NCI-H1694 (cell line): ENCODE measurements at regions not wholly inside any gene's neighbourhood (a gene's known extent, or its start where the extent isn't known, plus 50 kb on each side); places are given as distances from the start of the nearest gene placed in this dataset.

Source experiments
- DNase-seq: peaks from one replicate; lab custom pipeline; 2025; lab: John Stamatoyannopoulos, UW

DNA sequence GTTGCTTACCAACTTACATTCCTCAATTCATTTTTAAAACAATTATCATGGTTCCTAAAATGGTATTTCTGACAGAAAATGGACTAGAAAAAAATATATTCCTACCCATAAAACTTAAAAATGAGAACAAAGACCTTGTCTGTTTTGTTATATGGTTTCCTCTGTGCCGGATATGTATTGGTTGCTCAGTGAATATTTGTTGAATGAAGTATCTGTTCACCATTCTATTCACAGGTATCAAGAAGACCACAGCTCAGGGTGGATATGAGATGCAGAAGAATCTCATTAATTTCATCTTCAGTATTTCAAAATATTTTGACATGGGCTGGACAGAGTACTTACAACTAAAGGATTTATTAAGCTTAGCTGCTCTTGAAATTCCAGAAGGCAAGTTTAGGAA is 58.1 kb downstream of the TUSC7 start:
- no peak for DNase-seq

DNA sequence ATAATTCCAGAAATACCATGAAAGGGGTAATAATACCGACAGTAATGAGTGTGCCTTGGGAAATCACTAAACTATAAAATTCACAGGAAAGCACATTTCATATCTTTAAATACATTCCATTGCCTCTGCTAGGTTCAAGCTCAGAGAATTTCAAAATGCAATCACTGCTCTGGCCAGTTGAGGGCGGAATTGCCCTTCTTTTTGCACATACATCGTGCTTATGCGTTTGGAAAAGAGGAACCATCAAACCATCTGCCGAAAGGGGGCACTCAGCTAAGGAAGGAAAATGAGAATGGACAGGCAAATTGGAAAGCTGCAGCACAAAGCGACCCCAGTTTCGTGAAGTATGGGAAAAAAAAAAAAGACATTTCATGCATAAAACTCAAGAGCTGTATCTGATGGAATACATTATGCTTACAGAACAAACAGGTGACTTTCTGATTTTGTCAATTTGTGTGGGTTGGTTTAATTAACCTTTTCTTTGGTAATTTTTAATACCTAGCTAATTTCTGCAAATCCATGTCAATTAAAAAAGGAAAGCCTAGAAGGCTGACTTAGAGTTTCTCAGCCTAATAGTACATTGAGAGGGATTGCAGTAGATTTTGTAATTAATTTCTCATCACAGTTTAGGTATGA is 61.4 kb downstream of the TUSC7 start:
- peak; percentile 84 for DNase-seq

DNA sequence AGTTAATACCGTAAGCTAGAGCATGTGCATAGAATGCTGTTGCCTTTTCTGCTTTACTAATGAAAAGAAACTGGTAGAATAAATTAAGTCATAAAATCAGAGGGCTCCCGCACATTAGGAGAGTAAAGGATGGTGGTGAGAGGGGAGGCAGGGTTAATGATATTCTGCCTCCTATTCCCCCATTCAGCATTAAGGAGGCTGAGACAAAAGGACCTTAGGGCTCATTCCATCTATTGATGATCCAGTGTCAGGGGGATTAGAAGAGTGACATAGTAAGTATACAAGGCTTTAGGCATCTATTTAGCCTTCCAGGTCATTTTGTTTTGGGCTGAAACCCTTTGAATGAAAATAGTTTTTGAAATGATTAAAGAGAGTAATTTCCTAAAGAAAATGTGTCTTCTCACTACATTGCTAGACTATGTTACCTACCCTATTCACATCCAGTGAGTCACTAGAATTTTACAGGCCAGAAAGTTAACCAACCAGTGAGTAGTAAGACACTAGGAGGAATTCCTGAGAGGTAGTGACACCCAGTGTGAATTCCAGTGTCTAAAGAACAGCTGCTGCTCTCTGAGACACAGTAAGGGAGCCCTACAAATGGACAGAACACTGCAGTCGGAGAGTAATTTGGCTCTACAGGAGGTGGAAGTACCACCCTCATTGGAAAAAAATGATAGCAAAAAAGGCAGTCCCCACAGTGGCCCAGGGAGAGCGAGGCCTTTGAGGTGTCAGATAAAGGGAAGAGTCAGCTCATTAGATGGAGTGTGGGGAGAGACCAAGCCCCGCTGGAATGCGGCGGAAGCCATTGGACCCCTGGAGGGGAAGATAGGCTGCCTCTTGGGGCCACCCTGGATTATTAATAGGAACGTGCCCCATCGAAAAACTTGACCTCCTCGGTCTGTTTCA is 67.6 kb downstream of the TUSC7 start:
- DNase-seq = no peak

DNA sequence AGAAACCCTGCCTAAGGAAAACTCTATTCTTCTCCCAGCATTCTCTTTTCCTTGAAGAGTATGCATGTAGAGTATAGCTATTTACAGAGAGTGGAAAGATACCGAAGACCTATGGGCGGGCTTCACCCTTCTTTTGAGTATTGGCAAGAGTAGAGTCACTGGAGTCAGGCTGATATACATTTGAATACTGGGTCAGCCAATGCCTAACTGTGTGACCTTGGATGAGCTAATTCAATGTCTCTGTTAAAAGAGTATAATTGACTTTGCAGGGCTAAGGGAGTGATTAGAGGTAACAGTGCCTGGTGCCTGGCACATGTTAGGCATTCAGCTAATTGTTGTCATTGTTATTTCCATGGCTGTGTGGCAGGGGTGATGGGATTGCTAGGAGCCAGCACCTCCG is 75.6 kb downstream of the TUSC7 start:
- no peak for DNase-seq

DNA sequence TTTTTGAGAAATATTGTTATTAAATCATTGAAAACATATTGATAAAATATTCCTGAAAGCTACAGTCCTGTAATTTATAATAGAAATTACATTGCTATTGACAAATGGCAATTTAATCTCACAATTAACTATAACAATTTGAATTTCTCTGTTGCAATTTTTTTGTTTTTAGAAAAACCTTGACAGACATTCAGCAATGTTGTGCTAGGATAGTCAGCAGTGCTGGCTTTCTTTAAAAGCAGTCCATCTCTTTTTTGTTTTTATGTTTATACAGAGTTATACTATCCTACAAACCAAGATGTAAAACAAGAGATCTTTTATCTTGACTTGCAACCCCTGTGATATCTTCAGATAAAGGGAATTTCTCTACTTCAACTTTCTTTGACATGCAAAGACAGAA is 93.1 kb downstream of the TUSC7 start:
- DNase-seq = no peak

DNA sequence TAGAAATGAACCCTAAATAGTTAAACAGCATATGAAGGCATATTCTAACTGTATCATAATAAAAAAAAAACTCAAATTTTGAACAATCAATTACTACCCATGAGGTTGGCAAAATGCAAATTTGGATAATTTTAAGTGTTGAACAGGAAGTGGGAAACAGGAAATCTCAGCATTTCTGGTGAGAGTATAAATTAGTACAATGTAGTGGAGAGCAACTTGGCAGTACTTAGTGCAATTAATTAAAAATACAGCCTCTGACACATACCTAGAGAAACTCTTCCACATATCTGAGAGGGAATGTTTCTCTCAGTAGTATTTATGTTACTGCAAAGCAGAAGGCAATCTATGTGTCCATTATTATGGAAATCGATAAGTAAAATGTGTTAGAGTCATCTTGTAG is 96.8 kb downstream of the TUSC7 start:
- no peak for DNase-seq

DNA sequence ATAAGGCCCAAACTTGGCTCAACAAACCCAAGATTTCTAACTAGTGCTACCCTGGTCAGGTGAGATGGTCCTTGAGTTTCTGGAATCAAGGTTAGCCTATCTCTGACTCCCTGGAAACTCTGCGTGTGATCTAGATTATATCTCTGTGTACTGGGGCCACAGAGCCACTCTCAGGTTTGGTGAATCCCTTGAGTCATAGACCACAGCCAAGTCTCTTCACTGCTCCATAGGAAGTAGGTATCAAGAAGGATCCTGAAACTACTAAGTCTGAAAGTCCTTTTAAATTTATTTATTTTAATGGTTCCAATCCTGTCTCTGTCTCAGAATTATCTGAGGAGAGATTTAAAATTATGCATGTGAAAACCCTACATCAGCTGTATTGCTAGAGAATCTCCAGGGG is 99.1 kb downstream of the TUSC7 start:
- no peak for DNase-seq

DNA sequence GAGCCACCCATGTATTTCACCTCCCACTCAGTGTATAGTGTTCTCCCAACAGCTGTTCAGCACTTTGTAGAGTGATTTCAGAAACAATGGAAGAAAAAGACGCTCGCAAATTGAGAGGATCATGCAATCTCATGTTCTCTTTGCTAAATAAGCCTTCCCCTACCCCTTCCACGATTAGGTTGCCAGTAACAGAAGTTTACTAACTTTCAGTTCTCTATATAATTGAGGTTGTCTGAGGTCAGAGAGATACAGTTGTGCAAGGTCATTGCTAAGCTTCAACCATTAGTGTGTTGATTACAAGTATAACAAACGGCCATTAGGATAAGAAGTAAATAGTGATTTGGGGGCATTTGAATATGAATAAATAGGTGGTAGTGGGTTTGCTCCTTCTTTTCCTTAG is 99.6 kb downstream of the TUSC7 start:
- DNase-seq = no peak

DNA sequence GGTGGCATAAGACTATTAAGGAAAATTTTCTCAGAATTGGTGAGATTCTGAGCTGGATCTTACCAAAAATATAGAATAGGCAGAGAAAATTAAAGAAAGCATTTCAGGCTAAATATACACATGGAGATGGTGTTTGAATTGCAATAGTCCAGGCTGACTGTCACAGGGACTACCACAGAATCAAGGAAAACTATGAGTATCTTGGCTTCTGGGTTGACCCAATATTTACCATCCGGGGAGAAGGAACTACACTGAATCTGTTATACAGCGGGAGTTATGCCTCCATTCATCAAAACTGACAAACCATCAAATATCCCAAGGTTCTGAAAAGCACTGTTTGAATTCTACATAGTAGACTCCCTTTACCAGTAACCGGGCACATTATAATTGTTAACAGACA is 102.2 kb downstream of the TUSC7 start:
- no peak for DNase-seq

DNA sequence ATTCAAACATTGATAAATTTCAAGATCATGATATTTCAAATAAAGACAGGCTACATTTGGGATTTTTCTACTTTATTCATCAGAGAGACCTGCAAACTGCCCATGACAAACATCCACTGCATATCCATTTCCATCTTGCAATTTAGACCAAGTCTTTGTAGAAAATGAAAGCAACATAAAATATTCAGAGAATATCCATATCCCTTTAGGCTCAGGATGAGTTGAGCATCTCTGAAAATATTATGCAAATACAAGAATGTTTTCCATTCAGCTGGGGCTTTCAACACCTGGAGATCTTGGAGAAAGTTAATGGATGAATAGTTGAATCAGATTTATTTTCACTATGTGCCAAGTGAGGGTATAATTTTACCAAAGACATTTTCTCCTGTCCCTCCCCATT is 103.4 kb downstream of the TUSC7 start:
- no peak for DNase-seq

DNA sequence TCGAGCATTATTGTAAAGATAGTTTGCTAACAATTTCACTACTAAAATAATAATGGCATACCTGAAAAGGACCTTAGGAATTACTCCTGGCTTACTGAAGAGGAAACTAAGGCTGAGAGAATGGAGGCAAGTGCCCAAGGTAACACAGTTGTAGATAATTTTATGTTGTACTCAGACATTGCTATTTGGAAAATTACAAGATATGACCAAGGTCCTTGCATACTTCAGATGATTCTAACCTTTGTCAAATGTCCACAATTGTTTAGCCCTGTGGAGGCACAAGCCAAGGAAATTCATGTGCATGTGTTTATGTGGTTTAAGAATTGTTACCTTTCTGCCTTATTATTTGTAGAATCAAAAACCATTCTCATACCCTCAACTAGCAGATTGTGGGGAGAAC is 105.7 kb downstream of the TUSC7 start:
- no peak for DNase-seq

DNA sequence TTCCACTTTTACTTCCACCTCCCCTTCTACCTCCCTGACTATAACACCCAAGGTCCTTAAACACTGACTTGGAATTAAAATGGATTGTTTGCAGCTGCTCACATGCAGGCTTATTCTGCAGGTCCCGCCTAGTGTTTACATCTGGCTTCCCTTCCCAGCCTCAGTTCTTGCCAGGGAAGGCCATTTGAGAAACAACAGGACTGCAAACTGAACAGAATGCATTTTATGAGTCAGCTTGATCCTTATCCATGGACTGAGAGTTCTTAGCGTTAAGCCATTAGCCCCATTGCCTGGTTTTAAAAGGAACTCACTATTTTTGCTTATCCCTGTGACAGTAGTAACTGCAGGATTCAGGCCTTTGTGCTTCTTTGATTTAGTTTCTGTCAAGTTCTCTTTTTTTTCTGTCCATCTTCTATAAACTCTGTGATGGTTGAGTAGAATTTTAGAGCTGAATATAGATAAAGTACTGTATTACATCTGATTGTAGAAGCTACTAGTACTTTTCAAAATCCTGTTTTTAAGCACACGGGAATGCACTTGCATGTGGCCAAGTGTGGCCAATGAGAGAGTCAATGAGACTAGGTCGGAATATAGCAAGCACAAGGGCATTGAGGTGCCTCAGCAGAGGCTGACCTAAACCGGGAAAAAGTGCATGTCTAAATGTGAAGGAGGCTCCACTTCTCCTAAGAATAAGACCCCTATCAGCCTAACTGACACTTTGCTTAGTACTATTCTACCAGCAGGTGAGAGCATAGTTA is 106.4 kb downstream of the TUSC7 start:
- DNase-seq = no peak

DNA sequence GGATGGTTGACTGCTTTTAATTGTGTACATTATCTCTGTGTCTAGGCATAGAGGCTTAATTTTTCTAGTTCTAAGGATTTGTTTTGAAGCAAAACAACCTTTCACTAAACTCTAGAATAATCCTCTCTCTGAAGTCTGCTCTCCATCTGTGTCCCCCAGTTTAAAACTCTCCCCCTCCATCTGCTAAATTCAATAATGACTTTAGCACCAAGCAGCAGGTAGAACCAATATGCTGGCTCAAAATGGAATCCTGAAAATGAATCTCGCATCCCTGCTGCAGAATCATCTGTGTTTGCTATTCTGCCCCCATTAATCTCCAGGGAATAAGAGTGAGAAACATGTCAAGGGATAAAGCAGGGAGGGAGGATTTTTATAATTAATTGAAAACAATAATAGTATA is 111.8 kb downstream of the TUSC7 start:
- DNase-seq = no peak

DNA sequence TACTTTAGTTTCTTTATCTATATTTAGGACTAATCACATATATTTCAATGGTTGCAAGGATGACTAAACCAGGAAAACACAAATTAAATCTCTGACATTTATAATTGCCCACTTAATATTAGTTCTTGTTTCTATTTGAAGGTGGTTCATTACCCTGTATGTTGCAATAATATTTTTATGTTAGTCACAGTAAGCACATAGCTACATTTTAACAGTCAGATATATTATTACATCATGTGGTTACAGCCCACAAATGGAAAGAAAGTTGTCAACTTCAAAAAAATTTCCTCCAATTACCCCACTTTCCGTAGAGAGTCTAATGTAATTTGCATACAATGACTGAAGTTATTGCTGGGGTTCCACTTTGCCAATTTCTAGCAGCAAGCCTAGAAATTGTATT is 114.6 kb downstream of the TUSC7 start:
- no peak for DNase-seq

DNA sequence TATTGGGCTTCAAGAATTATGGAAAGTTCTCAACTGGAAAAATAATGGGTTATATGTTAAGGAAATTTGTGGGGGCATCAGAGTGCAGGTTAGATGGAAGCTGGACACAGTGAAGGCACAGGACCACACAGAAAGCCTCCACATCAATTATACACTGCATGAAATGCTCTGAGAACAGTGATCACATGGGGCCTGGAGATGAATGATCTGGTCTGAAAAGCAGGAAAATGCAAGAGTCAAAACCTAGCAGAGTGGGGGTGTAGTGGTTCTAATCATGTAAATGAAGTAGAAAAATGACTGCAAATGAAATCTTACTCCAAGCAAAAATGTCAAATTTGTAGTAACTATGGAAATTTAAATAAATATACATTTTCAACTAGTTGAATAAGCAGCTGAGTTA is 123.6 kb downstream of the TUSC7 start:
- DNase-seq = no peak

DNA sequence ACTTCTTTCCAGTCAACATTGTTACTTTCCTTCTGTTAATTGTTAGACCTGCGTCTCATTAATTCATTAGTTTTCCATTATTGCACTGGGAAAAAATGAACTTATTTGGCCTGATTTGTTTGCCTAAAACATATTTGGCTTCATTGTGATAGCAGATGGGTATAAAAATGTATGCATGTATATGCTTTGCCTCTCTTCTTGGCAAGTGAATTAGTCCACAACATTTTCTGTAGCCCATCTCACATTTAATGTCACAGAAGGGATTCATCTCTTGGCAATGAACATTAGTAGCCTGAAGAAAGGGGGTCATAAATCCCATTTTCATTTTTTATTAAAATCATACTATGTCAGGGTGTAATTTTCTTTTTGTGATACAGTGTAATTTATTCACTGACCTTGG is 125.2 kb downstream of the TUSC7 start:
- DNase-seq = no peak

DNA sequence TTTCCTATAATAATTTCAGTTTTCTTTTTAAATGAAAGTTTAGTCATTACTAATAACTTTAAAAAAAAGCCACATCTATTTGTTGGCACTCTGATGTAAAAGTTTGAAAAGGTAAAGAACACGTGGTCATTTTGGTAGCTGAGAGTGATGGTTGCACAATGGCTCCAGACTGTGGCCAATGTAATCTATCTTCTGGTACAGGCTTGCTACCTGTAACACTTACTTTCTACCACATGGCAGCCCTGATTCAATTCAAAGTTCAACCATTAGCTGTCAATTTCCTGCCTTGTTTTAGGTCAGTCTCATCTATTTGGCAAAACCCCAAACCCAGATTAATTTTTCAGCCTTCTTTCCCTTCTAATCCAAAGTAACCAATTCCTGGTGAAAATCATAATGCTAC is 126.1 kb downstream of the TUSC7 start:
- no peak for DNase-seq

DNA sequence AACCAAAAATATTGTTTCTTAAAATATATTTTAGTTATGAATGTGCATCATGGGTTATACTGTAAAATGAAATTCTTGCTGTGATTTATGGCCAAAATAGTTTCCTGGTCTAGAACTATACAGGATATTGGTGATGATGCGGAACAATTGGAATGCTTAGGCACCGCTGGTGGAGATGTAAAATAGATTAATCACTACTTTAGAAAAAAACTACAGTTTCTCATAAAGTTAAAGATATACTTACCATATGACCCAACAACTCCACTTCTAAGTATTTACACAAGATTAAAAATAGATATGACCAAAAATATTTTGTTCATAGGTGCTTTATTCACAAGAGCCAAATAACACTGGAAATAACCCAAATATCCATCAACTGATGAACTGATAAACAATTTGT is 126.7 kb downstream of the TUSC7 start:
- no peak for DNase-seq

DNA sequence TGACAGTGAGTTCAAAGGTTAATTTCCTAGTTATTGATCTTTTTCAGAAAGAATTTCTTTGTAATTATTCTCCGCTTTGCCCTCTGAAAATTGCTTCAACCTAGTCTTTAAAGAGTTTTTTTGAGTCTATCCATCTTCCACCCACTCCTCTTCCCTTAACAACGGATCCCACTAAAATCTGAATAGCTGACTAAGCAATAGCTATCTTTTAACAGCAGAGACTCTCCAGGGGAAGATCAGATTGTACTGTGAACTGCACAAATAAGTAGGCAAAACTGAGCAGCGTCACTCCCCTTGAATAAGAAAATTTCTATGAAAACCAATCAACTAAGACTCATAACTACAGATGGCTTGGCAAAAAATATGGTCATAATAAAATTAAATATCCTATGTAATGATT is 127.9 kb downstream of the TUSC7 start:
- no peak for DNase-seq

DNA sequence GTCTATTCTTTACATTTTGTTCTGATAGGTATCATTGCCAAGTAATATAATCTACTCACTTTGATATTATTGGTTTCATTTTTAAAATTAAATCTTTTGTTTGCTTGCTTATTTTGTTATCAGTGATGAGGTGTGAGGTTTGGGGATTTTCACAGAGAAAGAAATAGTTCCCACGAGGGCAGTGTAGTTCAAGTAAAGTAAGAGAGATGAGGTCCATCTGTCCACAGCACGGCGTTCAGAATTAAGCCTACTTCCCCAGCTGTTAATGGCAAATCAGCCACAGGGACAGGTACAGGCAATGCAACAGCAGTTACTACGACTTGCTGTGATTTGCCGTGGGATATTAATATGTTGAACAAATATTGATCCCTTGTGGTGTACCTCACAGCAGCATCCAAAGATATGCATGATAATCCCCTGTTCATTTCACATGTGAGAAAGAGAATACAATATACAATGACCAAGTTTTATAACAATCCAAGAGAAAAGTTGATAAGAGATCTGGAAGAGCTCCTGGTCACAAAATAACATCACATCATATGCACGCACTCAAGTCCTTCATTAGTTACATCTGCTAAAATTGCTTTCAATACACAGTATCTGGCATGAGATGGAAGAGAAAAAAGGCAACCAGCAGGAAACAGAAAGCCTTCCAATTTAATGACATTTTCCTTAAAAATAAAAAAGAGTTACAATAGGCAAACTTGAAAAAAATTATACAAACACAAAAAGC is 131.6 kb downstream of the TUSC7 start:
- DNase-seq = no peak

DNA sequence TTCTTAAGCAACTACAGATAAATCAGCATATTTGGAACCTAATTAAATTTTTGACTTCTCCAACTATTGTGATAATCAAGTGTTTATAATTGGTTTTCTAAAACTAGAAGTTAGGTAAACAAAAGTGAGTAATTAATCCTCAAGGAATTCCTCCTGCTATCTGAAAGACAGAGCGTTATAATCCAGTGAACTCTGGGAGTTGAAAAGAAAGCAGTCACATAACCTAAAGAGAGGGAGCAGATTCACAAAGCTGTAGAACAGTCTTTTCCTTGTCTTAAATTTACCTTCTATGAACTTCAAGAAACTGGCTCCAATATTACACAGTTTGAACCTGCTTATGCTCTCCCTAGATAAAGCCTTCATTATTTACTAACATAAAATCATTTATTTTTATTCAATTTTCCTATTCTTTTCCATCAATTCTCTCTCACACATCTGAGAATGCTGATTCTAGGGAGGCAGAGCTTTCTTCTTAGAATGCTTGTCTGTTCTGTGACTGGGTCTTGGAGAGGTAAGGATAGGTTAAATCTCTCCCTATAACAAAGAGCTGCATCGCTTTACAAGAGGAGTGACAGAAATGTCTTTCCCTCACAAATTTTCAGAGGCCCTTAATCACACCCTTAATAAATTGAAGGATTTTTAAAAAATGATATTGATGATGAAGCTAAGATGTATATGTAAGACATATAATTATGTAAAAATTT is 132.8 kb downstream of the TUSC7 start:
- DNase-seq = no peak
